Adrenal gland (tissue), 5 donors: ENCODE measurements at regions not wholly inside any gene's neighbourhood (a gene's known extent, or its start where the extent isn't known, plus 50 kb on each side); places are given as distances from the start of the nearest gene placed in this dataset.

ENCODE experiments used
- CTCF ChIP-seq, 6 experiments: fragments of 450-650 bp in 4 of 6; fragments of 200-600 bp in 2 of 6; sonication (generic) in 1 of 6; IDR thresholded peaks; 1 replicate in 5 of 6; 2 replicates in 1 of 6; pipeline versions ENCODE4 v1.5.1 to v1.8.0; 2016 to 2021; ENCODE audit warnings: antibody characterized with exemption in 6 of 6, mild to moderate bottlenecking in 2 of 6, moderate library complexity in 1 of 6
- POLR2A ChIP-seq, 2 donors: fragments of 450-650 bp; IDR thresholded peaks; one replicate each; pipeline ENCODE4 v1.6.1; 2017; ENCODE audit warnings: antibody characterized with exemption in 2 of 2, mild to moderate bottlenecking in 2 of 2, moderate library complexity in 1 of 2
- donor health status: DM: no; HTN: no; CAD: no.

- TF ChIP-seq CTCF (IDR thresholded peaks at IDR 0.05) (no peak), POLR2A (IDR thresholded peaks at IDR 0.05) (no peak)
These were observed 171.7 kb downstream of the KLF6 start for GRCh38 chr10:3613318-3613717.
